SK-N-SH treated with all-trans-retinoic acid at 6 μM for 48 hours (cell line): ENCODE measurements at regions not wholly inside any gene's neighbourhood (a gene's known extent, or its start where the extent isn't known, plus 50 kb on each side); places are given as distances from the start of the nearest gene placed in this dataset.

Experiments
- ATAC-seq: fragments of 200-7000 bp; cut with Tn5 transposase; 3 replicates; pipeline ENCODE4 v1.9.1; 2020; ENCODE audit warnings: mild to moderate bottlenecking, moderate library complexity
- ARNTL ChIP-seq: fragments of 450-650 bp; formaldehyde crosslinking; IDR thresholded peaks from 2 replicates; pipeline ENCODE4 v1.5.0; 2020; ENCODE audit warnings: low read depth, mild to moderate bottlenecking, moderate library complexity, borderline replicate concordance
- BACH2 ChIP-seq: fragments of 250-450 bp; sonication (Bioruptor Pico); IDR thresholded peaks from 2 replicates; pipeline ENCODE4 v1.9.0; 2021; ENCODE audit warnings: mild to moderate bottlenecking, borderline replicate concordance
- ESRRG ChIP-seq: fragments of 250-450 bp; sonication (Bioruptor Pico); IDR thresholded peaks from 2 replicates; pipeline ENCODE4 v1.6.1; 2021; ENCODE audit warnings: mild to moderate bottlenecking
- ISL1 ChIP-seq: fragments of 250-450 bp; sonication (Bioruptor Pico); IDR thresholded peaks from 2 replicates; pipeline ENCODE4 v2.1.2; 2022; ENCODE audit warnings: mild to moderate bottlenecking, moderate library complexity
- OSR1 ChIP-seq: fragments of 250-450 bp; sonication (Bioruptor Pico); IDR thresholded peaks from 2 replicates; pipeline ENCODE4 v1.8.0; 2022; ENCODE audit warnings: moderate library complexity, mild to moderate bottlenecking, inconsistent platforms
- PATZ1 ChIP-seq: fragments of 250-450 bp; sonication (Bioruptor Pico); IDR thresholded peaks from 2 replicates; pipeline ENCODE4 v1.8.0; 2020; ENCODE audit warnings: mild to moderate bottlenecking, moderate library complexity, borderline replicate concordance
- POU6F1 ChIP-seq: fragments of 250-450 bp; sonication (Bioruptor Pico); IDR thresholded peaks from 2 replicates; pipeline ENCODE4 v1.8.0; 2021; ENCODE audit warnings: low read depth, mild to moderate bottlenecking, moderate library complexity, borderline replicate concordance
- PPARA ChIP-seq: fragments of 250-450 bp; sonication (Bioruptor Pico); IDR thresholded peaks from 2 replicates; pipeline ENCODE4 v1.5.0; 2020; ENCODE audit warnings: mild to moderate bottlenecking, borderline replicate concordance
- RARB ChIP-seq: fragments of 250-450 bp; sonication (Bioruptor Pico); IDR thresholded peaks from 2 replicates; pipeline ENCODE4 v1.8.0; 2021; ENCODE audit warnings: mild to moderate bottlenecking, moderate library complexity
- SNAI2 ChIP-seq: fragments of 250-450 bp; sonication (Bioruptor Pico); IDR thresholded peaks from 2 replicates; pipeline ENCODE4 v1.5.0; 2020; ENCODE audit warnings: mild to moderate bottlenecking, moderate library complexity
- TCF4 ChIP-seq: fragments of 250-450 bp; sonication (Bioruptor Pico); IDR thresholded peaks from 2 replicates; pipeline ENCODE4 v1.8.0; 2021; ENCODE audit warnings: mild to moderate bottlenecking, moderate library complexity, borderline replicate concordance
- TOX ChIP-seq: fragments of 250-450 bp; sonication (Bioruptor Pico); IDR thresholded peaks from 2 replicates; pipeline ENCODE4 v1.8.0; 2021; ENCODE audit warnings: mild to moderate bottlenecking, moderate library complexity, borderline replicate concordance
- TSHZ2 ChIP-seq: fragments of 250-450 bp; sonication (Bioruptor Pico); IDR thresholded peaks from 2 replicates; pipeline ENCODE4 v1.5.0; 2020; ENCODE audit warnings: mild to moderate bottlenecking, moderate library complexity
- ZFP30 ChIP-seq: fragments of 450-650 bp; formaldehyde crosslinking; IDR thresholded peaks from 2 replicates; pipeline ENCODE4 v1.5.0; 2022; ENCODE audit warnings: mild to moderate bottlenecking, moderate library complexity
- ZNF565 ChIP-seq: fragments of 450-650 bp; formaldehyde crosslinking; conservative IDR thresholded peaks from 2 replicates; pipeline ENCODE4 v1.5.0; 2020; ENCODE audit warnings: low read depth, mild to moderate bottlenecking, moderate library complexity
- ZNF70 ChIP-seq: fragments of 450-650 bp; formaldehyde crosslinking; IDR thresholded peaks from 2 replicates; pipeline ENCODE4 v1.5.0; 2020; ENCODE audit warnings: mild to moderate bottlenecking, moderate library complexity
- ZNF8 ChIP-seq: fragments of 450-650 bp; formaldehyde crosslinking; IDR thresholded peaks from 2 replicates; pipeline ENCODE4 v1.5.0; 2020; ENCODE audit warnings: mild to moderate bottlenecking, moderate library complexity
- TF ChIP-seq, protein P1 (sequence below): fragments of 250-450 bp; sonication (Bioruptor Pico); IDR thresholded peaks from 2 replicates; pipeline ENCODE4 v1.5.1; 2021; ENCODE audit warnings: mild to moderate bottlenecking, moderate library complexity
- TF ChIP-seq, protein P2 (sequence below): fragments of 250-450 bp; sonication (Bioruptor Pico); IDR thresholded peaks from 2 replicates; pipeline ENCODE4 v1.5.1; 2020; ENCODE audit warnings: low read depth, mild to moderate bottlenecking, moderate library complexity

DNA sequence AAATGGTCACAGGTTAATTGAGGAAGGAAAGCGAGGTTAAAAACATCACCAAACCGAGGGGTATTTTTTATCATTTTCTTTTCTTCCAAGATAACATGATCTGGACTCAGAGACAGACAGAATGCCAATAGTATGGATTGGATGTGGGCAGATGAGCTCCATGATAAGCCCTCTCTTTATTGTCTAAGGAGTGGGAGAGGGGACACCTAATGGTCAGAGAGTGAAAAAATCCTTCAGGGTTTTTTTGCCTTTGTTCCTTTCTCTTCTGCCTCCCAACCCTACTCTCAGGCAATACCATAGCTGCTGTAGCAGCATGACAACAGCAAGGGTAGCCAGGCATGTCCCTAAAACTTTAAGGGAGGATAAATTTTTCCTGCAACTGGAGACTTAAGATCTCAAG is 94.7 kb downstream of the DIRAS2 start:
- no peak for TF ChIP-seq ZNF8 (CRISPR knock-in tag)
- TF ChIP-seq, protein P1, sequence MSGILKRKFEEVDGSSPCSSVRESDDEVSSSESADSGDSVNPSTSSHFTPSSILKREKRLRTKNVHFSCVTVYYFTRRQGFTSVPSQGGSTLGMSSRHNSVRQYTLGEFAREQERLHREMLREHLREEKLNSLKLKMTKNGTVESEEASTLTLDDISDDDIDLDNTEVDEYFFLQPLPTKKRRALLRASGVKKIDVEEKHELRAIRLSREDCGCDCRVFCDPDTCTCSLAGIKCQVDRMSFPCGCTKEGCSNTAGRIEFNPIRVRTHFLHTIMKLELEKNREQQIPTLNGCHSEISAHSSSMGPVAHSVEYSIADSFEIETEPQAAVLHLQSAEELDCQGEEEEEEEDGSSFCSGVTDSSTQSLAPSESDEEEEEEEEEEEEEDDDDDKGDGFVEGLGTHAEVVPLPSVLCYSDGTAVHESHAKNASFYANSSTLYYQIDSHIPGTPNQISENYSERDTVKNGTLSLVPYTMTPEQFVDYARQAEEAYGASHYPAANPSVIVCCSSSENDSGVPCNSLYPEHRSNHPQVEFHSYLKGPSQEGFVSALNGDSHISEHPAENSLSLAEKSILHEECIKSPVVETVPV (CRISPR knock-in tag): no peak
- no peak for TF ChIP-seq RARB (CRISPR knock-in tag)
- TF ChIP-seq, protein P2, sequence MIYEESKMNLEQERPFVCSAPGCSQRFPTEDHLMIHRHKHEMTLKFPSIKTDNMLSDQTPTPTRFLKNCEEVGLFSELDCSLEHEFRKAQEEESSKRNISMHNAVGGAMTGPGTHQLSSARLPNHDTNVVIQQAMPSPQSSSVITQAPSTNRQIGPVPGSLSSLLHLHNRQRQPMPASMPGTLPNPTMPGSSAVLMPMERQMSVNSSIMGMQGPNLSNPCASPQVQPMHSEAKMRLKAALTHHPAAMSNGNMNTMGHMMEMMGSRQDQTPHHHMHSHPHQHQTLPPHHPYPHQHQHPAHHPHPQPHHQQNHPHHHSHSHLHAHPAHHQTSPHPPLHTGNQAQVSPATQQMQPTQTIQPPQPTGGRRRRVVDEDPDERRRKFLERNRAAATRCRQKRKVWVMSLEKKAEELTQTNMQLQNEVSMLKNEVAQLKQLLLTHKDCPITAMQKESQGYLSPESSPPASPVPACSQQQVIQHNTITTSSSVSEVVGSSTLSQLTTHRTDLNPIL (CRISPR knock-in tag): no peak
- no peak for TF ChIP-seq ISL1 (CRISPR knock-in tag)
- no peak for TF ChIP-seq PATZ1
- TF ChIP-seq OSR1 (CRISPR knock-in tag): no peak
- TF ChIP-seq BACH2: no peak
- no peak for TF ChIP-seq TSHZ2 (CRISPR knock-in tag)
- no peak for ATAC-seq

DNA sequence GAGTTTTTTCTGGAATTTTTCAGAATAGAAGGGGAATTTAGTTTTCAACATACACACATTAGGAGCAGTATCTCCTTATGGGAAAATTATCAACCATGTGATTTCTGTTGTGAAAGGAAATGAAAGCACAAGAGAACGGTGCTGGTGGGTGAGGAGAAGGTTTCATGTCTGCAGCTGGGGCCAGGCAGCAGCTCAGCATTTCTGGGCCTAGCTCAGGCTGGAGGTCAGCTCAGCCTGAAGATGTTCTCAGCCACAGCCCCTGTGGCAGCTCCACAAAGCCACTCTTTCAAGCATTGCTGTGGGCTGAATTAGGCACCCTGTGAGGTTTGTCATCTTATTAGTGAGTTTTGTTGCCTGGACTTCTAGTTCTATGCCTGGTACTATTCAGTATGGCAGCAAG is 90.3 kb downstream of the DIRAS2 start:
- TF ChIP-seq TSHZ2 (CRISPR knock-in tag) (no peak), ARNTL (CRISPR knock-in tag) (no peak), ZNF565 (no peak), ESRRG (CRISPR knock-in tag) (no peak), TCF4 (CRISPR knock-in tag) (no peak), TOX (CRISPR knock-in tag) (no peak), POU6F1 (CRISPR knock-in tag) (no peak), SNAI2 (CRISPR knock-in tag) (no peak), ZNF70 (CRISPR knock-in tag) (no peak), ZFP30 (no peak), PPARA (CRISPR knock-in tag) (no peak), BACH2 (no peak)
- TF ChIP-seq, protein P2 (CRISPR knock-in tag): no peak
- TF ChIP-seq, protein P1 (CRISPR knock-in tag): no peak

More for the DNA sequence above, 90.3 kb downstream of the DIRAS2 start:
- no peak for ATAC-seq
